CD4-positive, alpha-beta memory T cell (primary cell): ENCODE measurements at regions not wholly inside any gene's neighbourhood (a gene's known extent, or its start where the extent isn't known, plus 50 kb on each side); places are given as distances from the start of the nearest gene placed in this dataset.
A peak's percentile ranks its signal among the peaks of the same experiment; 100 is the strongest.

Source experiments
- CTCF ChIA-PET: fragments of 350-600 bp; sonication (Branson Sonifier 250); formaldehyde crosslinking; loops from one replicate; lab custom pipeline; 2021; ENCODE audit warnings: inconsistent platforms; ENCODE audit not compliant: partially characterized antibody; lab: Charles Lee
- POLR2A ChIA-PET: fragments of 350-600 bp; sonication (Branson Sonifier 250); formaldehyde crosslinking; loops from one replicate; lab custom pipeline; 2021; ENCODE audit not compliant: partially characterized antibody; lab: Charles Lee
- DNase-seq, 5 donors: peaks; one replicate each; pipeline versions ENCODE4 v3.0.0 to v3.0.0-alpha.2; 2020 to 2022; ENCODE audit warnings: mixed read lengths in 1 of 5
- H3K27ac ChIP-seq: one replicate; pipeline ENCODE4 v1.7.0; 2013; ENCODE audit warnings: low read depth, low read length
- H3K27me3 ChIP-seq: 2 replicates; pipeline ENCODE4 v1.7.0; 2013; ENCODE audit warnings: mild to moderate bottlenecking, low read length, moderate library complexity; ENCODE audit not compliant: insufficient read depth
- H3K36me3 ChIP-seq: 2 replicates; pipeline ENCODE4 v1.7.0; 2013; ENCODE audit warnings: mild to moderate bottlenecking, low read length, moderate library complexity; ENCODE audit not compliant: insufficient read depth
- H3K4me1 ChIP-seq: 2 replicates; pipeline ENCODE4 v1.7.0; 2013; ENCODE audit warnings: mild to moderate bottlenecking, low read length, moderate library complexity; ENCODE audit not compliant: insufficient read depth
- H3K4me3 ChIP-seq, 2 donors: one replicate each; pipeline ENCODE4 v1.7.0; 2013; ENCODE audit warnings: low read length in 2 of 2, mild to moderate bottlenecking in 1 of 2
- H3K9me3 ChIP-seq, 2 donors: one replicate each; pipeline ENCODE4 v1.7.0; 2013; ENCODE audit warnings: low read length in 2 of 2, control low read depth in 1 of 2; ENCODE audit not compliant: control insufficient read depth in 1 of 2
- H3K27ac Mint-ChIP-seq, 7 donors: one replicate each; pipeline ENCODE4 v1.8.0; 2020 to 2021; ENCODE audit warnings: mixed read lengths in 7 of 7, mild to moderate bottlenecking in 6 of 7, inconsistent platforms in 3 of 7, moderate library complexity in 3 of 7
- H3K27me3 Mint-ChIP-seq, 2 donors: one replicate each; pipeline ENCODE4 v1.8.0; 2020 to 2021; ENCODE audit warnings: mixed read lengths in 2 of 2
- H3K36me3 Mint-ChIP-seq, 2 donors: one replicate each; pipeline ENCODE4 v1.8.0; 2020 to 2021; ENCODE audit warnings: mixed read lengths in 2 of 2, inconsistent platforms in 1 of 2, mild to moderate bottlenecking in 1 of 2
- H3K4me1 Mint-ChIP-seq, 4 donors: one replicate each; pipeline ENCODE4 v1.8.0; 2020 to 2021; ENCODE audit warnings: mixed read lengths in 4 of 4, mild to moderate bottlenecking in 1 of 4
- H3K4me3 Mint-ChIP-seq, 8 donors: one replicate each; pipeline ENCODE4 v1.8.0; 2020 to 2021; ENCODE audit warnings: mixed read lengths in 8 of 8, mild to moderate bottlenecking in 7 of 8, moderate library complexity in 6 of 8, inconsistent platforms in 3 of 8
- H3K9me3 Mint-ChIP-seq, 8 donors: one replicate each; pipeline ENCODE4 v1.8.0; 2020 to 2021; ENCODE audit warnings: mixed read lengths in 8 of 8, mild to moderate bottlenecking in 5 of 8, inconsistent platforms in 3 of 8, moderate library complexity in 1 of 8
- intact Hi-C: fragments of 100-400 bp; cut with micrococcal nuclease; formaldehyde crosslinking; loops from one replicate; pipeline ENCODE4 v1.15.1; 2023

DNA sequence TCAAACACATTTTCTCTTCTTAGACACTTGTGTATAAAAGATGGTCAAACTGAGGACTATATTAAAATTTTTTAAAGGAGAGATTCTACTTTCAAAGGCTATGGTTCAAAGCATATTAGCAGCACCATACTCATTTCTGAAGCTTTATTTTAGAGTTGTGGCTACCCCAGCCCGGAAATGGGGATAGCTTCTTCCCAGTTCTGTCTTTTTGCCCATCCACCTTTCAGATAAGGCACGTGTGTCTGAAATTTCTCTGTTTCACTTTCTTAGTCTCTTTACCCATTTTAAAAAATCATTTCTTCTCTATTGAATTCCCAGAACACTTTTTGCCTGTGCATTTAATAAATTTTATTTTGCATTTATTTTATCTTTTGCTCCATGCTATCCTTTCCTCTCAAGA, 431.5 kb downstream of the RNF144A start:
- H3K4me3 Mint-ChIP-seq: no peak overlapping the region

DNA sequence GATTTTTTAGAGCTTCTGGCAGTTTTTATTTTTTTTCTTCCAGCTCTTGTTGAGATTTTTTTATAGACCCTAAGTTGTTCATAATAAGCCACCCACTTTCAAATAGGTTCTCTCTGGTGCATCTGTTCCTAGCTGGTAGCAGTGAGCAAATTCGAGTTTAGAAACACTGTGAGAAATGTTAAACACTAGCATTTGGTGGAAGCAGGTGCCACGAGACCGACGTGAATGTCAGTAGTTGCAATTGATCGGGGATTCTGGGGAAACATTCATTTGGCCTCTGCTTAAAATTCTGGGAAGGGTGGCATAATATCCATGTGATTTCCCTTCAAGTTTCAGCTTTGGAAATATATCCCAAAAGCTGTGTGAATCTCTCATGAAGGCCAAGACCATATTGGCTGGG, 435.0 kb downstream of the RNF144A start:
- H3K27me3 ChIP-seq: no peaks in the 10 kb centered on the region
- Mint-ChIP-seq H3K27ac (no peak overlapping the region), H3K4me1 (no peaks in the 10 kb centered on the region), H3K4me3 (no peak overlapping the region), H3K9me3 (peaks cover 0 to 2% (median 0%) of the 10 kb centered on the region in 8 donors), H3K36me3 (no peaks in the 10 kb centered on the region), H3K27me3 (peaks cover 0 to 1% of the 10 kb centered on the region in 2 donors)
- DNase-seq: no peak
- H3K4me1 ChIP-seq: no peaks in the 10 kb centered on the region
- intact Hi-C loops: no loop called here
- H3K36me3 ChIP-seq: no peaks in the 10 kb centered on the region
- ChIA-PET POLR2A (no interaction called here), CTCF (no interaction called here)
- no peak overlapping the region for H3K27ac ChIP-seq
- no peaks in the 10 kb centered on the region for H3K9me3 ChIP-seq
- no peak overlapping the region for H3K4me3 ChIP-seq

More for the DNA sequence above, 431.5 kb downstream of the RNF144A start:
- Mint-ChIP-seq H3K9me3 (peaks cover 0 to 2% (median 0%) of the 10 kb centered on the region in 8 donors), H3K36me3 (no peaks in the 10 kb centered on the region), H3K27me3 (peaks cover 0 to 1% of the 10 kb centered on the region in 2 donors), H3K4me1 (no peaks in the 10 kb centered on the region), H3K27ac (no peak overlapping the region)
- Histone ChIP-seq H3K27me3 (no peaks in the 10 kb centered on the region), H3K36me3 (no peaks in the 10 kb centered on the region), H3K4me1 (no peaks in the 10 kb centered on the region), H3K4me3 (no peak overlapping the region), H3K9me3 (no peaks in the 10 kb centered on the region), H3K27ac (no peak overlapping the region)
- DNase-seq: no peak
- intact Hi-C loops: no loop called here
- ChIA-PET POLR2A (no interaction called here), CTCF (no interaction called here)

DNA sequence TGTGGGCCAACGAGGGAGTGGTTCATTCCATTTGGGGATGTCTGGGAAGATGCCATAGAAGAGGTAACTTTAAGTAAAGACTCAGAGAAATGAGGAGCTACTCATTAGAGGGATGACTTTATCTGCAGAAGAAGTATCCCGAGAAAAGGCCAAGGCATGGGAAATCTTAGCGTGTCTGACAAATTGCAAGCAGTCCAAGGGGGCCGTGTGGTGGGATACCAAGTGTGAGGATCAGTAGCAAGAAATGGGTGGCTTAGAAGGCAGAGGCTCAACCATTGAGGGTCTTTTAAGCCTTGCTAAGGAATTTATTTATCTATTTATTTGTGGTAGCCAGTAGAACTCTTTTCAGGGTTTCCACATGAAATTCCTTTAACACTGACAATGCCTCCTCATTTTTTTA, 436.4 kb downstream of the RNF144A start:
- Histone ChIP-seq H3K4me1 (no peaks in the 10 kb centered on the region), H3K27me3 (no peaks in the 10 kb centered on the region), H3K27ac (no peak overlapping the region), H3K9me3 (no peaks in the 10 kb centered on the region), H3K36me3 (no peaks in the 10 kb centered on the region), H3K4me3 (no peak overlapping the region)
- peak overlapping the region in 1 of 7 donors; percentile 63 for H3K27ac Mint-ChIP-seq
- H3K27me3 Mint-ChIP-seq: peaks cover 0 to 3% of the 10 kb centered on the region in 2 donors
- no peak for DNase-seq
- H3K4me1 Mint-ChIP-seq: no peaks in the 10 kb centered on the region
- intact Hi-C loops: no loop called here
- H3K36me3 Mint-ChIP-seq: no peaks in the 10 kb centered on the region
- peaks cover 0 to 2% (median 0%) of the 10 kb centered on the region in 8 donors for H3K9me3 Mint-ChIP-seq
- CTCF ChIA-PET: no interaction called here
- POLR2A ChIA-PET: no interaction called here
- no peak overlapping the region for H3K4me3 Mint-ChIP-seq

- Mint-ChIP-seq H3K36me3 (no peaks in the 10 kb centered on the region), H3K9me3 (peaks cover 0 to 2% (median 0%) of the 10 kb centered on the region in 8 donors), H3K4me3 (no peak overlapping the region), H3K27me3 (peaks cover 0 to 2% of the 10 kb centered on the region in 2 donors), H3K27ac (no peak overlapping the region), H3K4me1 (no peaks in the 10 kb centered on the region)
- H3K9me3 ChIP-seq: no peaks in the 10 kb centered on the region
- no peak overlapping the region for H3K27ac ChIP-seq
- H3K36me3 ChIP-seq: no peaks in the 10 kb centered on the region
- H3K4me3 ChIP-seq: no peak overlapping the region
- H3K4me1 ChIP-seq: no peaks in the 10 kb centered on the region
- DNase-seq: no peak
- ChIA-PET POLR2A (no interaction called here), CTCF (no interaction called here)
- intact Hi-C loops: no loop called here
- no peaks in the 10 kb centered on the region for H3K27me3 ChIP-seq
Observed at GRCh38 chr2:7355781-7356180, 438.6 kb downstream of the RNF144A start.

DNA sequence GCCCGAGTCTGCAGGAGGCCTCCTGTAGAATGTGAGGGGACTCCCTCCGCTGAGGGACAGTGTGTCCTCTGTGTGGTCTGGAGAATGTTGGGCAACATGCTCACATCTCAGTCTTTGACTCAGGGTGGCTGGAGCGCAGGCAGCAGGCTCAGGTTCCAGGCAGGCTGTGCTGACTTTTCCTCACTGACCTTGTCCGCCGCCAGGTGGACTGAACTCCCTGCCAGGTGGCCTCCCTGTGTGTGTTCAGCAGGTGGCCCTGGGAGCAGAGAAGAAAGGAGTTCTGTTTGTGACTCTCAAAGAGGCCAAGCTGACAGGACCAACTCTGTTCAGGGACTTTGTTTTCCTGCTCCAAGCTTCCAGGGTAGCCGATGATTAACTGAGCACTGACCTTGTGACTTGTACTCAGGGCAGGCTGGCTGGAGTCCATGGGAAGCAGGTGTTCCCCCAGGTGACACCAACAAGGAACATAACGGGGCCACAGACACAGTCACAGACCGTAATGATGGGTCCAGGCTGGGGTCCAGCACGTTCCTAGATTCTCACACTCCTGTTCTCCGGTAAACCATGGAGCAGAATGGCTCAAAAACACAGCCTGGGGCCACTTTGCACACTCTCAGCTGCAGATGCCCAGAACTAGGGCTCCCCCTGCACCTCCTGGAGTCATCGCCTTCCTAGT, 439.8 kb downstream of the RNF144A start:
- H3K27me3 Mint-ChIP-seq: peaks cover 2 to 4% of the 10 kb centered on the region in 2 donors
- no peaks in the 10 kb centered on the region for H3K4me1 Mint-ChIP-seq
- Histone ChIP-seq H3K36me3 (no peaks in the 10 kb centered on the region), H3K4me1 (no peaks in the 10 kb centered on the region), H3K9me3 (no peaks in the 10 kb centered on the region), H3K27ac (no peak overlapping the region), H3K4me3 (no peak overlapping the region), H3K27me3 (no peaks in the 10 kb centered on the region)
- no peaks in the 10 kb centered on the region for H3K36me3 Mint-ChIP-seq
- no peak overlapping the region for H3K27ac Mint-ChIP-seq
- peaks cover 0 to 2% (median 0%) of the 10 kb centered on the region in 8 donors for H3K9me3 Mint-ChIP-seq
- POLR2A ChIA-PET: no interaction called here
- DNase-seq: no peak
- intact Hi-C loops: no loop called here
- CTCF ChIA-PET: no interaction called here
- H3K4me3 Mint-ChIP-seq: no peak overlapping the region

DNA sequence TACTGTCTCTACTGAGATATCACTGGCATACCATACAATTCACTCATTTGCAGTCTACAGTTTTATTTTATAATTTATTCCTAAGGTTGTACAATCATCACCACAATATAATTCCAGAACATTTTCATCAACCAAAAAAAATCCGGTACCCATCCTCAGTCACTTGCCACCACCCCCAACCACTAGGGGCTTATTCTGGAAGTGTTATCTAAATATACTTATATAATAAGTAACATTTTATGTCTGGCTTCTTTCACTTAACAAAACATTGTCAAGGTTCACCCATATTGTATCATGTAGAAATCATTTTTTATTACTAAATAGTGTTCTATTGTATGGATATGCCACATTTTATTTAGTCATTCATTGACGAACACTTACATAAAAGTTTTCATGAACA, 440.8 kb downstream of the RNF144A start:
- Histone ChIP-seq H3K36me3 (no peaks in the 10 kb centered on the region), H3K27ac (no peak overlapping the region), H3K4me3 (no peak overlapping the region), H3K27me3 (no peaks in the 10 kb centered on the region), H3K4me1 (no peaks in the 10 kb centered on the region), H3K9me3 (no peaks in the 10 kb centered on the region)
- intact Hi-C loops: no loop called here
- Mint-ChIP-seq H3K27me3 (peaks cover 2 to 4% of the 10 kb centered on the region in 2 donors), H3K4me1 (no peaks in the 10 kb centered on the region), H3K36me3 (no peaks in the 10 kb centered on the region), H3K4me3 (no peak overlapping the region), H3K27ac (no peak overlapping the region), H3K9me3 (no peaks in the 10 kb centered on the region)
- CTCF ChIA-PET: no interaction called here
- POLR2A ChIA-PET: no interaction called here
- no peak for DNase-seq

- no peaks in the 10 kb centered on the region for H3K4me1 Mint-ChIP-seq
- peaks cover 2 to 6% of the 10 kb centered on the region in 2 donors for H3K27me3 Mint-ChIP-seq
- no peak overlapping the region for H3K27ac ChIP-seq
- no peak for DNase-seq
- no peaks in the 10 kb centered on the region for H3K4me1 ChIP-seq
- no peak overlapping the region for H3K4me3 ChIP-seq
- no peaks in the 10 kb centered on the region for H3K36me3 Mint-ChIP-seq
- intact Hi-C loops: no loop called here
- no peaks in the 10 kb centered on the region for H3K27me3 ChIP-seq
- H3K9me3 Mint-ChIP-seq: no peaks in the 10 kb centered on the region
- ChIA-PET CTCF (no interaction called here), POLR2A (no interaction called here)
- no peak overlapping the region for H3K27ac Mint-ChIP-seq
- H3K4me3 Mint-ChIP-seq: no peak overlapping the region
- H3K36me3 ChIP-seq: no peaks in the 10 kb centered on the region
- H3K9me3 ChIP-seq: no peaks in the 10 kb centered on the region
Observed at GRCh38 chr2:7358865-7359447, 441.7 kb downstream of the RNF144A start.
